Activated CD8-positive, alpha-beta T cell treated with anti-CD3 and anti-CD28 coated beads for 36 hours (primary cell): ENCODE measurements at regions not wholly inside any gene's neighbourhood (a gene's known extent, or its start where the extent isn't known, plus 50 kb on each side); places are given as distances from the start of the nearest gene placed in this dataset.

ENCODE experiments used
- ATAC-seq: fragments of 200-7000 bp; cut with Tn5 transposase; one replicate; pipeline ENCODE4 v1.10.0; 2021; ENCODE audit warnings: mild to moderate bottlenecking, moderate library complexity
- CTCF ChIA-PET: fragments of 350-600 bp; sonication (Branson Sonifier 250); formaldehyde crosslinking; loops from one replicate; lab custom pipeline; 2021; ENCODE audit warnings: antibody characterized with exemption; lab: Charles Lee
- POLR2A ChIA-PET: fragments of 350-600 bp; sonication (Branson Sonifier 250); formaldehyde crosslinking; loops from one replicate; lab custom pipeline; 2021; ENCODE audit warnings: antibody characterized with exemption; lab: Charles Lee
- DNase-seq: peaks from one replicate; pipeline ENCODE4 v3.0.0-alpha.2; 2020
- H3K27ac Mint-ChIP-seq: one replicate; pipeline ENCODE4 v1.8.0; 2021; ENCODE audit warnings: mild to moderate bottlenecking, mixed read lengths
- H3K27me3 Mint-ChIP-seq: one replicate; pipeline ENCODE4 v1.8.0; 2021; ENCODE audit warnings: mixed read lengths
- H3K36me3 Mint-ChIP-seq: one replicate; pipeline ENCODE4 v1.8.0; 2021; ENCODE audit warnings: low read depth, mixed read lengths
- H3K4me1 Mint-ChIP-seq: one replicate; pipeline ENCODE4 v1.8.0; 2021; ENCODE audit warnings: low read depth, mixed read lengths
- H3K4me3 Mint-ChIP-seq: one replicate; pipeline ENCODE4 v1.8.0; 2021; ENCODE audit warnings: mild to moderate bottlenecking, moderate library complexity, mixed read lengths
- H3K9me3 Mint-ChIP-seq: one replicate; pipeline ENCODE4 v1.8.0; 2021; ENCODE audit warnings: mixed read lengths
- intact Hi-C: fragments of 100-400 bp; cut with micrococcal nuclease; formaldehyde crosslinking; loops from one replicate; pipeline ENCODE4 v1.10.0; 2022
- TF ChIP-seq, protein P1 (sequence below): fragments of 200-600 bp; IDR thresholded peaks from one replicate; pipeline ENCODE4 v1.8.0; 2022; ENCODE audit warnings: antibody characterized with exemption, mild to moderate bottlenecking

DNA sequence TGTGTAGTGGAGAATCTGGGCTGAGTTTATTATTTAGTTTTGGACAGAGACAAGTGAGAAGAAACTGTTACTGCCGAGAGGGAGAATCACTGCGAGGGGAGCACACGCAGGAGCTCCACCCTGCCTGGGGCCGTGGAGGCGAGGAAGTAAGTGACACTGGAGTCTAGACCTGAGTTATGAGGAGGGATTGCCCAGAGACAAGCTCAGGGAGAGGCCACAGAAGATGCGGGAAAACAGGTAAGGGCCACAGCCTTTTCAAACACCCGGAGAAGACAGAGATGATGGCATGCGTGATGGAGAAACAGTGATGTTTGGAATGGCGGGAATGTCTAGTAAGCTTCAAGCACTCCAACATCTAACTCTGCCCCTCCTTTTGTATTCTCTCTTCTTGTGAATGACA is 84.1 kb downstream of the TNFSF11 start:
- intact Hi-C loops = no loop called here
- H3K36me3 Mint-ChIP-seq = no peaks in the 10 kb centered on the region
- DNase-seq (no peak), ATAC-seq (no peak)
- H3K4me3 Mint-ChIP-seq = no peak overlapping the region
- H3K4me1 Mint-ChIP-seq = no peaks in the 10 kb centered on the region
- no peaks in the 10 kb centered on the region for H3K9me3 Mint-ChIP-seq
- ChIA-PET POLR2A (no interaction called here), CTCF (no interaction called here)
- peaks cover 25% of the 10 kb centered on the region for H3K27me3 Mint-ChIP-seq
- TF ChIP-seq, protein P1, sequence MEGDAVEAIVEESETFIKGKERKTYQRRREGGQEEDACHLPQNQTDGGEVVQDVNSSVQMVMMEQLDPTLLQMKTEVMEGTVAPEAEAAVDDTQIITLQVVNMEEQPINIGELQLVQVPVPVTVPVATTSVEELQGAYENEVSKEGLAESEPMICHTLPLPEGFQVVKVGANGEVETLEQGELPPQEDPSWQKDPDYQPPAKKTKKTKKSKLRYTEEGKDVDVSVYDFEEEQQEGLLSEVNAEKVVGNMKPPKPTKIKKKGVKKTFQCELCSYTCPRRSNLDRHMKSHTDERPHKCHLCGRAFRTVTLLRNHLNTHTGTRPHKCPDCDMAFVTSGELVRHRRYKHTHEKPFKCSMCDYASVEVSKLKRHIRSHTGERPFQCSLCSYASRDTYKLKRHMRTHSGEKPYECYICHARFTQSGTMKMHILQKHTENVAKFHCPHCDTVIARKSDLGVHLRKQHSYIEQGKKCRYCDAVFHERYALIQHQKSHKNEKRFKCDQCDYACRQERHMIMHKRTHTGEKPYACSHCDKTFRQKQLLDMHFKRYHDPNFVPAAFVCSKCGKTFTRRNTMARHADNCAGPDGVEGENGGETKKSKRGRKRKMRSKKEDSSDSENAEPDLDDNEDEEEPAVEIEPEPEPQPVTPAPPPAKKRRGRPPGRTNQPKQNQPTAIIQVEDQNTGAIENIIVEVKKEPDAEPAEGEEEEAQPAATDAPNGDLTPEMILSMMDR = no peak
- no peak overlapping the region for H3K27ac Mint-ChIP-seq

DNA sequence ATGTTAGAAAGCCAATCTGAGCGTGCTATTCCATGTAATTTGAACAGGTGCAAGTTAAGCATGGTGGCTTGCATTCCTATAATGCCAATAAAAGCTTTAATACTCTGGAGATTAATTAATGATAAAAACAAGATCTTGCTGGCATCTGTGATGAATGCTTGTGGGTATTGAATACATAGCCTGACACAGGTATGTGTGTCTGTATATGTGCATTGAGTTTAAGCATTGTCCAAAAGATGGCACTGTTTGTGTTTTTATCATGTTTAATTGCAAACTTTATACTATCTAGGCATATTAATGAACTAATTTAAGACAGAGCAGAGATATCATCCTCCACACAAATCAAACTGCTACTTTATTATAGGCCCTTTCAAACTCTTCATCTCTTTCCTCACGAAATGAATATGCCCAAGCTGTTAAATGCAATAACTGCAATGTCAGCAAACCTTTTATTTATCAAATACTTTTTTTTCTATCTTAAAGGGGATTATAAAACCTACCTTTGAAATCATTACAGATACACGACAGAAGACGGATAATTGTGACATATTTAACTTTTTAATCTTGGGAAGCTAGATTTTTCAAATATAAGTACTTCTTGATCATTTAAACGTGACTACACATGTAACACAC is 86.5 kb downstream of the TNFSF11 start:
- ATAC-seq = no peak
- Mint-ChIP-seq H3K9me3 (no peaks in the 10 kb centered on the region), H3K36me3 (no peaks in the 10 kb centered on the region), H3K4me3 (no peak overlapping the region), H3K27ac (no peak overlapping the region), H3K4me1 (no peaks in the 10 kb centered on the region), H3K27me3 (peaks cover 14% of the 10 kb centered on the region)
- ChIA-PET POLR2A (no interaction called here), CTCF (no interaction called here)
- intact Hi-C loops = no loop called here
- DNase-seq = no peak
- TF ChIP-seq, protein P1 = no peak

DNA sequence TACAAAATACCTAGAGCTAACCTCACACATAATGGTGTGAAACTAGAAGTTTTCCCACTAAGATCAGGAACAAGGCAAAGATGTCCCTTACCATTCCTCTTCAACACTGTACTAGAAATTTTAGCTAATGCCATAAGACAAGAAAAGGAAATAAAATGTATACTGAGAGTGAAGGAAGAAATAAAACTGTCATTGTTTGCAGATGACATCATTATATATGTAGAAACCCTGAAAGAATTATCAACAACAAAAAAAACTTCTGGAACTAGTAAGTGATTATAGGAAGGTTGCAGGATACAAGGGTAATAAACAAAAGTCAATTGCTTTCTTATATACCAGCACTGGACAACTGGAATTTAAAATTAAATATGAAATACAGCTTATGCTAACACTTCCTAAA is 93.7 kb downstream of the TNFSF11 start:
- H3K4me3 Mint-ChIP-seq = no peak overlapping the region
- H3K27ac Mint-ChIP-seq = no peak overlapping the region
- ChIA-PET CTCF (no interaction called here), POLR2A (no interaction called here)
- no peaks in the 10 kb centered on the region for H3K36me3 Mint-ChIP-seq
- H3K27me3 Mint-ChIP-seq = peaks cover 6% of the 10 kb centered on the region
- DNase-seq (no peak), ATAC-seq (no peak)
- H3K9me3 Mint-ChIP-seq = peaks cover 11% of the 10 kb centered on the region
- TF ChIP-seq, protein P1 = no peak
- no peaks in the 10 kb centered on the region for H3K4me1 Mint-ChIP-seq
- intact Hi-C loops = no loop called here

DNA sequence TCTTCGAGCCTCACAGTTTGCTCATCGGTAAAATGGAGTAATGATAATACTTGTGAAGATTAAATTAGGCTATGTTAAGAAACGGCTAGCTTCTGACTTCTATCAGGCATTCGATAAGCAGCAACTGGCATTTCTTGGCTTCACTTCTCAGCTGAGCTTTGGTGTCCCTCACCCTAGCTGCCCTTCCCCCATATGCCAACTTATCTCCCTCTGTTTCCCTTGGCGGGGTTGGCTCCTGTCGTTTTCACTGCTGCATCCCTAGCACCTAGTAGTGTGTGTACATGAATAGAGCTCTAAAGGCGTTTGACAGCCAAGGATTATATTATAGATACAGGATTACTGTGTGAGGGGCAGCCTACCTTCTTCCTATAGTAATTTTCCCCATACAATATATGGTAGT is 97.5 kb downstream of the TNFSF11 start:
- no peaks in the 10 kb centered on the region for H3K27me3 Mint-ChIP-seq
- CTCF ChIA-PET = no interaction called here
- intact Hi-C loops = no loop called here
- TF ChIP-seq, protein P1 = no peak
- peaks cover 9% of the 10 kb centered on the region for H3K9me3 Mint-ChIP-seq
- H3K4me3 Mint-ChIP-seq = no peak overlapping the region
- H3K36me3 Mint-ChIP-seq = no peaks in the 10 kb centered on the region
- DNase-seq (no peak), ATAC-seq (no peak)
- POLR2A ChIA-PET = no interaction called here
- H3K27ac Mint-ChIP-seq = no peak overlapping the region
- H3K4me1 Mint-ChIP-seq = no peaks in the 10 kb centered on the region

DNA sequence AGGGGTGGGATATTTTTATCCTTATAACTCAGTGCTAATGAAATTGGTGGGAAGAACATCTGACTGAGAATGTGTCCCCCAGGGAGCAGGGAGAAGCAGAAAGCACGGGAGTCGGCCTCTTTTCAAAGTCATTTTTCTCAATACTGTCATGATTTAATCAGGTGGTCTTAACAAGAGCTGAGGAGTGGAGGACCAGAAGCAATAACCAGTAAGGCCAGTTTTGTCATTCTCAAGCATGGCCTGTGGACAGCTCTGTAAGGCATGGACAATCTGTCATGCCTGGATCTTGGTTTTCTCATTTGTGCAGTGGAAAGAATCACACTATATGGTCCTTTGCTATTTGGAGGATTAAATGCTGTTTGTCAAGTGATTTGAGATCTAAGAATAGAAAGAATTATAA is 99.7 kb downstream of the TNFSF11 start:
- CTCF ChIA-PET = no interaction called here
- H3K4me1 Mint-ChIP-seq = no peaks in the 10 kb centered on the region
- ATAC-seq = no peak
- intact Hi-C loops = no loop called here
- H3K9me3 Mint-ChIP-seq = peaks cover 2% of the 10 kb centered on the region
- no peak for DNase-seq
- H3K4me3 Mint-ChIP-seq = no peak overlapping the region
- no peaks in the 10 kb centered on the region for H3K36me3 Mint-ChIP-seq
- POLR2A ChIA-PET = no interaction called here
- H3K27ac Mint-ChIP-seq = no peak overlapping the region
- no peaks in the 10 kb centered on the region for H3K27me3 Mint-ChIP-seq
- TF ChIP-seq, protein P1 = no peak
